GM21528 (cell line): ENCODE measurements at regions not wholly inside any gene's neighbourhood (a gene's known extent, or its start where the extent isn't known, plus 50 kb on each side); places are given as distances from the start of the nearest gene placed in this dataset.

Experiments used
- ATAC-seq: cut with Tn5 transposase; IDR thresholded peaks from one replicate; pipeline ENCODE4 v1.9.1; 2021; ENCODE audit warnings: mild to moderate bottlenecking, moderate library complexity; ENCODE audit not compliant: unreplicated experiment, low FRiP score

GRCh38 chr4:74671080-74671698 lies 123.1 kb downstream of the BTC start:
- ATAC-seq: no peak

GRCh38 chr4:74674750-74675149 lies 119.6 kb downstream of the BTC start:
- ATAC-seq: no peak

- ATAC-seq: peak; percentile 71
These were observed 118.5 kb downstream of the BTC start for GRCh38 chr4:74675673-74676279.

GRCh38 chr4:74682567-74683359 lies 111.6 kb downstream of the BTC start:
- no peak for ATAC-seq

GRCh38 chr4:74692972-74693371 lies 101.4 kb downstream of the BTC start:
- no peak for ATAC-seq
